Epithelial cell of proximal tubule (primary cell): ENCODE measurements at regions not wholly inside any gene's neighbourhood (a gene's known extent, or its start where the extent isn't known, plus 50 kb on each side); places are given as distances from the start of the nearest gene placed in this dataset.

Experiments
- DNase-seq: peaks from one replicate; pipeline ENCODE4 v3.0.0-alpha.2; 2011; ENCODE audit warnings: low read depth
- H3K4me3 ChIP-seq: 2 replicates; pipeline ENCODE4 v1.5.1; 2011; ENCODE audit warnings: low read depth, mild to moderate bottlenecking, low read length
- TF ChIP-seq, protein P1 (sequence below): conservative IDR thresholded peaks from 2 replicates; pipeline ENCODE4 v1.5.1; 2012; ENCODE audit warnings: low read depth, mild to moderate bottlenecking, low read length

DNA sequence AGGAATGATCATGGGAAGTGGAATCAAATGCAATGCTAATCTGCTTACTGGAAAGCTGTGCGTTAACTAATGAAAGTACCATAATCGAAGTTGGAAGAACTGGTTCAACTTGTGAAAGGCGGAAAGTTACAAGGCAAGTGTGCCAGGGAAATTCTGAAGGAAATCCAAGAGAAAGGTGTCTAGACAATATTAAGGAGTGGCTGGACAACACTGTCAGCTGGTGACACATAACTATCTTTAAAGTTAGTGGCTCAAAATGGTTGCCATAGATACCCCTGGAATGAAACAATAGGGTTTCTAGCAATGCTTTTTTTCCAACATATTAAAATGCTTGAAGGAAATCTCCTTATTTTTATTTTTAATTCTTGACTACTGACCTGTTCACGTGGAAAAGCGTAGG, 90.4 kb downstream of the BMP2 start:
- TF ChIP-seq, protein P1, sequence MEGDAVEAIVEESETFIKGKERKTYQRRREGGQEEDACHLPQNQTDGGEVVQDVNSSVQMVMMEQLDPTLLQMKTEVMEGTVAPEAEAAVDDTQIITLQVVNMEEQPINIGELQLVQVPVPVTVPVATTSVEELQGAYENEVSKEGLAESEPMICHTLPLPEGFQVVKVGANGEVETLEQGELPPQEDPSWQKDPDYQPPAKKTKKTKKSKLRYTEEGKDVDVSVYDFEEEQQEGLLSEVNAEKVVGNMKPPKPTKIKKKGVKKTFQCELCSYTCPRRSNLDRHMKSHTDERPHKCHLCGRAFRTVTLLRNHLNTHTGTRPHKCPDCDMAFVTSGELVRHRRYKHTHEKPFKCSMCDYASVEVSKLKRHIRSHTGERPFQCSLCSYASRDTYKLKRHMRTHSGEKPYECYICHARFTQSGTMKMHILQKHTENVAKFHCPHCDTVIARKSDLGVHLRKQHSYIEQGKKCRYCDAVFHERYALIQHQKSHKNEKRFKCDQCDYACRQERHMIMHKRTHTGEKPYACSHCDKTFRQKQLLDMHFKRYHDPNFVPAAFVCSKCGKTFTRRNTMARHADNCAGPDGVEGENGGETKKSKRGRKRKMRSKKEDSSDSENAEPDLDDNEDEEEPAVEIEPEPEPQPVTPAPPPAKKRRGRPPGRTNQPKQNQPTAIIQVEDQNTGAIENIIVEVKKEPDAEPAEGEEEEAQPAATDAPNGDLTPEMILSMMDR: no peak
- no peak overlapping the region for H3K4me3 ChIP-seq
- no peak for DNase-seq

DNA sequence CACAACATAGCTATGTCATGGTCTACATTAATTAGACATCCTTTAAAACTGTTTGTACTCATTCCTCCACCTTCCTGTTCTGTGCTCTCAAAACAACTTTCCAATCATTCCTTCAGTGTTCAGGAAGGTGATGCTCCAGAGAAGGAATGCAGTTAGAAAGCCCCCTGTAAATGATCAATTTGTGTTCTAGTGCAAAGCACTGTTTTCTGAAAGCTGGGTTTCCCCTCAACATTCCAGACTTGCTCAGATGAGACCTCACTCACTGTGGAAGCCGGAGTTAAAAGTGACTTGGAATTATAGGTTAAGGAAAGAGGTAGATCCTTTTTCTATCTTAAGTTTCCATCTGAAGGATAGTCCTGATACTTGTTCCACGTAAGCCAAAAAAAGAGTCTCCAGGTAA, 95.9 kb downstream of the BMP2 start:
- peak overlapping the region; percentile 21 for H3K4me3 ChIP-seq
- TF ChIP-seq, protein P1: no peak
- peak; percentile 98 for DNase-seq

DNA sequence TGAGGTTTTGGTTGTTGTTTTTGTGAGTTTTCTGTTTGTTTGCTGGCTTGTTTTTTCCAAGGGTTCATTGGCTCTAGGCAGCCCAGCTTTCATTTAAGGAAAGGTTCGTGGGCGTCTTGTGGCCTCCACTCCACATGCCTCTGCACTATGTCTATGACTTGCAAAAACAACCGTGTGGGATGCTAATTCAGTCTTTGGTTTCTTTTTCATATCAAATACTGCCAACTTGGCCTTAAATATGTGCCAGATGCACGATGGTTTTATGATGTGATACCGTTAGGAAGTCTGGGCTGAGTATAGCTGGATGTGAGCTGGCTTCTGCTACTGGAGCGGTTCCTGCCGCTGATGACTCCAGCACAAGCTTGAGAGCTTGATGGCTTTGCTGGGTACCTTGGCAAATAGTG, 96.3 kb downstream of the BMP2 start:
- TF ChIP-seq, protein P1: no peak
- DNase-seq: no peak
- H3K4me3 ChIP-seq: peak overlapping the region; percentile 21

DNA sequence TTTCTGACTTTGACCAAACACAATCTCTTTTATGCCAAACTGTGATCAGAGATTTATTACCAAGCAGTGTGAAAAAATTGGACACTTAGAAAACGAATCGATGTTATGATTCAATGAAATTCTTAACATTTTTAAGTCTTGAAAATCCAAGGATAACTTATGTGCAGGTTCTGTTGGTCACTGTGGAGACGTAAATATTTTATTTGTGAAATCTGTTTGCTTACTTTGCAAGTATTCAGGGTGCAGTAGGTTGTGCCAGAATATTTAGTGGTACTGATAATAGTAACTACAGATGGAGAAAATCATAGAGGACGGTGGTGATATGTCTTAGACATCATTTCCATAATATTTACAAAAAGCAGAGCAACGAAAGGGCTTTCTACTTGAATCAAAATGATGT, 97.3 kb downstream of the BMP2 start:
- DNase-seq: no peak
- TF ChIP-seq, protein P1: no peak
- H3K4me3 ChIP-seq: no peak overlapping the region

DNA sequence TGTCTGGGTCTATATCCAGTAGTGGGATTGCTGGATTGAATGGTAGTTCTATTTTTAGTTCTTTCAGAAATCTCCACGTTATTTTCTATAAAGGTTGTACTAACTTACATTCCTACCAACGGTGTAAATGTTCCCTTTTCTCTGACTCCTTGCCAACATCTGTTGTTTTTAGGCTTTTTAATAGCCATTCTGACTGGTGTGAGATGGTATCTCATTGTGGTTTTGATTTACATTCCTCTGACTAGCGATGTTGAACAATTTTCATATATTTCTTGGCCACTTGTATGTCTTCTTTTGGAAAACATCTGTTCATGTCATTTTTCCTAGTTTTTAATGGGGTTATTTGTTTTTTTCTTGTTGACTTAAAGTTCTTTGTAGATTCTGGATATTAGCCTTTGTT, 99.3 kb downstream of the BMP2 start:
- DNase-seq: no peak
- no peak overlapping the region for H3K4me3 ChIP-seq
- TF ChIP-seq, protein P1: no peak

DNA sequence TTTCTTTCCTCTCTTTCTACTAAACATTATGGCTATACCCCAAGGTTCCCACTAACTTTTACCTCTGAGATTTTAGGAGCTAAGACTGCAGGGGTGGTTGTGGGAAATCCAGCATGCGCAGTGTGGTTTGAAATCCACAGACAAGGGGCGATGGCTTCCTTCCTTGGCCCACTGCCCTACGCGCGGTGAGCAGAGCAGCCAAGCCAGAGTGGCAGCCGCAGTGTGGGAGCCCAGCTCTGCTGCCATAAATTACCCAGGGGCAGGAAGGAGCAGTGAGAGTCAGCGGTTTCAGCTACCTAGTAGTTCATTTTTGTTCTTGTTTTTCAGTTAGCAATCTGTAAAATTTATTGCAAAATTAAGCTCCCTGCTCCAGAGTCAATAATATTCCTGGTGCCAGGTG, 101.4 kb downstream of the BMP2 start:
- H3K4me3 ChIP-seq: no peak overlapping the region
- DNase-seq: no peak
- TF ChIP-seq, protein P1: no peak

DNA sequence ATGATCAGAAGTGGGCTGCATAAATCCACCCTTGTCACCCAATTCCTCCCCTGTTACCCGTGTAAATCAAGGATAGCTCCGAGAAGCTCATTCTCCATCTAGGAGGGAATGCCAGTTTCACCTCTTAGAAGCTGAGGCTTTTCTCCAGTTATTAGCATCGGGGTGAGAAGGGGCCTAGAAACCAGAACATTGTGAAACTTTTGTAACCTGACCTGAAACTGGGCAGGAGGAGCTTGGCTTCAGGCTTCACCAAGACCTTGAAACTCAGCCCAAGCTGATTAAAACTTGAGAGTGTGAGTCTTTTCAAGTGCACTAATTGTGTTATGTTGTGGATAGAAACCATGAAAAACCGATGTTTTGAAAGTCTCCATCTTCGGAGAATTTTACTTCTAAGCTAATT, 103.1 kb downstream of the BMP2 start:
- DNase-seq: no peak
- no peak overlapping the region for H3K4me3 ChIP-seq
- TF ChIP-seq, protein P1: no peak
